ENCODE measurements at regions not wholly inside any gene's neighbourhood (a gene's known extent, or its start where the extent isn't known, plus 50 kb on each side); places are given as distances from the start of the nearest gene placed in this dataset.

- H3K4me3 ChIP-seq (ENCODE audit: low read length) = no peak overlapping the region
- no peak for TF ChIP-seq ZNF274 (IDR thresholded peaks at IDR 0.05; ENCODE audit: low read depth, low read length)
Observed at GRCh38 chr2:128637481-128638155, 318.9 kb upstream of the HS6ST1 start.

- H3K4me3 ChIP-seq (ENCODE audit: low read length) = no peak overlapping the region
- TF ChIP-seq ZNF274 (IDR thresholded peaks at IDR 0.05; ENCODE audit: low read depth, low read length) = no peak
Observed at GRCh38 chr2:128638341-128639119, 319.9 kb upstream of the HS6ST1 start.

GRCh38 chr2:128639120-128639477 is 320.4 kb upstream of the HS6ST1 start:
- H3K4me3 ChIP-seq (ENCODE audit: low read length) = no peak overlapping the region
- no peak for TF ChIP-seq ZNF274 (IDR thresholded peaks at IDR 0.05; ENCODE audit: low read depth, low read length)

GRCh38 chr2:128639693-128640092 is 321.0 kb upstream of the HS6ST1 start:
- no peak overlapping the region for H3K4me3 ChIP-seq (ENCODE audit: low read length)
- TF ChIP-seq ZNF274 (IDR thresholded peaks at IDR 0.05; ENCODE audit: low read depth, low read length) = no peak

- no peak for TF ChIP-seq ZNF274 (IDR thresholded peaks at IDR 0.05; ENCODE audit: low read depth, low read length)
Observed at GRCh38 chr2:128640166-128640844, 321.6 kb upstream of the HS6ST1 start.

GRCh38 chr2:128640845-128641360 is 322.2 kb upstream of the HS6ST1 start:
- H3K4me3 ChIP-seq (ENCODE audit: low read length) = no peak overlapping the region
- TF ChIP-seq ZNF274 (IDR thresholded peaks at IDR 0.05; ENCODE audit: low read depth, low read length) = no peak

More at GRCh38 chr2:128640166-128640844, 321.6 kb upstream of the HS6ST1 start:
- no peak overlapping the region for H3K4me3 ChIP-seq (ENCODE audit: low read length)

GRCh38 chr2:128641421-128642080 is 322.9 kb upstream of the HS6ST1 start:
- H3K4me3 ChIP-seq (ENCODE audit: low read length) = no peak overlapping the region
- no peak for TF ChIP-seq ZNF274 (IDR thresholded peaks at IDR 0.05; ENCODE audit: low read depth, low read length)

- no peak overlapping the region for H3K4me3 ChIP-seq (ENCODE audit: low read length)
- TF ChIP-seq ZNF274 (IDR thresholded peaks at IDR 0.05; ENCODE audit: low read depth, low read length) = no peak
Observed at GRCh38 chr2:128642316-128642715, 323.6 kb upstream of the HS6ST1 start.

GRCh38 chr2:128642821-128643220 is 324.2 kb upstream of the HS6ST1 start:
- no peak overlapping the region for H3K4me3 ChIP-seq (ENCODE audit: low read length)
- no peak for TF ChIP-seq ZNF274 (IDR thresholded peaks at IDR 0.05; ENCODE audit: low read depth, low read length)

GRCh38 chr2:128643221-128644065 is 324.8 kb upstream of the HS6ST1 start:
- no peak overlapping the region for H3K4me3 ChIP-seq (ENCODE audit: low read length)

GRCh38 chr2:128644156-128644555 is 325.5 kb upstream of the HS6ST1 start:
- TF ChIP-seq ZNF274 (IDR thresholded peaks at IDR 0.05; ENCODE audit: low read depth, low read length) = no peak
- no peak overlapping the region for H3K4me3 ChIP-seq (ENCODE audit: low read length)

More at GRCh38 chr2:128643221-128644065, 324.8 kb upstream of the HS6ST1 start:
- no peak for TF ChIP-seq ZNF274 (IDR thresholded peaks at IDR 0.05; ENCODE audit: low read depth, low read length)

- no peak for TF ChIP-seq ZNF274 (IDR thresholded peaks at IDR 0.05; ENCODE audit: low read depth, low read length)
- H3K4me3 ChIP-seq (ENCODE audit: low read length) = no peak overlapping the region
Observed at GRCh38 chr2:128644718-128645256, 326.1 kb upstream of the HS6ST1 start.

GRCh38 chr2:128645631-128646030 is 327.0 kb upstream of the HS6ST1 start:
- no peak for TF ChIP-seq ZNF274 (IDR thresholded peaks at IDR 0.05; ENCODE audit: low read depth, low read length)
- no peak overlapping the region for H3K4me3 ChIP-seq (ENCODE audit: low read length)

Data from GM08714 (cell line).